ENCODE measurements at regions not wholly inside any gene's neighbourhood (a gene's known extent, or its start where the extent isn't known, plus 50 kb on each side); places are given as distances from the start of the nearest gene placed in this dataset.

DNA sequence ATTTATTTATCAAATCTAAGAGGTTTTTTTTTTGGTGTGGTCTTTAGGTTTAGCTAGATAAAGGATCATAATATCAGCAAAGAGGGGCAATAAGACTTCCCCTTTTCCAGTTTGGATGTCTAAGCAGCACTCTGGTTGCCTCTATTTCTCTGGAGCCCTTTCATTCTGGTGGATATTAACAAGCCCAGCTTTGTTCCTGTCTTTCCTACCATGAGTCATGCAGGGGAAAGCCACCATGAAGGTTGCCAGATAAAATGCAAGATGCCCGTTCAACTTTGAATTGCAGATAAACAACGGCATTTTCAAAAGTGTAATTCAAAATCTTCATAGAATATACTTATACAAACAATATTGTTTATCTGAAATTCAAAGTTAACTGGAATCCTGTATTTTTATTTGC is 143.6 kb downstream of the ADAMTS15 start:
- H3K9me3 ChIP-seq = no peaks in the 10 kb centered on the region
- H3K27me3 ChIP-seq = no peaks in the 10 kb centered on the region
- TF ChIP-seq POLR2A (IDR thresholded peaks at IDR 0.05) = no peak
- TF ChIP-seq, protein P1, sequence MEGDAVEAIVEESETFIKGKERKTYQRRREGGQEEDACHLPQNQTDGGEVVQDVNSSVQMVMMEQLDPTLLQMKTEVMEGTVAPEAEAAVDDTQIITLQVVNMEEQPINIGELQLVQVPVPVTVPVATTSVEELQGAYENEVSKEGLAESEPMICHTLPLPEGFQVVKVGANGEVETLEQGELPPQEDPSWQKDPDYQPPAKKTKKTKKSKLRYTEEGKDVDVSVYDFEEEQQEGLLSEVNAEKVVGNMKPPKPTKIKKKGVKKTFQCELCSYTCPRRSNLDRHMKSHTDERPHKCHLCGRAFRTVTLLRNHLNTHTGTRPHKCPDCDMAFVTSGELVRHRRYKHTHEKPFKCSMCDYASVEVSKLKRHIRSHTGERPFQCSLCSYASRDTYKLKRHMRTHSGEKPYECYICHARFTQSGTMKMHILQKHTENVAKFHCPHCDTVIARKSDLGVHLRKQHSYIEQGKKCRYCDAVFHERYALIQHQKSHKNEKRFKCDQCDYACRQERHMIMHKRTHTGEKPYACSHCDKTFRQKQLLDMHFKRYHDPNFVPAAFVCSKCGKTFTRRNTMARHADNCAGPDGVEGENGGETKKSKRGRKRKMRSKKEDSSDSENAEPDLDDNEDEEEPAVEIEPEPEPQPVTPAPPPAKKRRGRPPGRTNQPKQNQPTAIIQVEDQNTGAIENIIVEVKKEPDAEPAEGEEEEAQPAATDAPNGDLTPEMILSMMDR (IDR thresholded peaks at IDR 0.05) = no peak
- H3K27ac ChIP-seq = no peak overlapping the region
- no peak overlapping the region for H3K4me3 ChIP-seq
- no peak for DNase-seq
- 33 to 56% methylated on average over 2 of the region's 2 CpGs for WGBS, 2 donors
- no peaks in the 10 kb centered on the region for H3K36me3 ChIP-seq (ENCODE audit: low read depth, missing control alignments)
- H3K4me1 ChIP-seq = no peaks in the 10 kb centered on the region
- intact Hi-C loops (cut with DNase I; ENCODE audit: low total_unique reads) = no loop called here

DNA sequence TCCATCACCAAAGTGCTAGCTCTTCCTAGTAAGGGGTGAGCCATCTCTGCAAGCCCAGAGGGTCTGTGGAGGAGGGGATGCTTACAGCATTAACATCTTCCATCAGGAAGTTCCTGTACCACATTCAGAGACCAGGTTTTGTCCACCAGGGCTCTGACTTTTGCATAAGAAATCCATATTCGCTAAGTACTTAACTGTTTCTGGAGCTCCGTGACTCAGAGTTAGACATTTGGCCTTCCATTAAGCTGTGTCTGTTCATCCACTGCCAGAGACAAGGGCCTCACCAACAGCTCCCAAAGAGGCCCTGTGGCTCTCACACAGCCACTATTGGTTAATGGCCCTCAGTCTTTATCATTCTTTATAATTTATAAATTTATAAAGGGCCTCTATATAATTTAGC is 144.6 kb downstream of the ADAMTS15 start:
- TF ChIP-seq POLR2A (IDR thresholded peaks at IDR 0.05) = no peak
- TF ChIP-seq, protein P1 (IDR thresholded peaks at IDR 0.05) = no peak
- intact Hi-C loops (cut with DNase I; ENCODE audit: low total_unique reads) = no loop called here
- WGBS, 2 donors = 93 to 95% methylated on average over 2 of the region's 2 CpGs
- H3K36me3 ChIP-seq (ENCODE audit: low read depth, missing control alignments) = no peaks in the 10 kb centered on the region
- no peak for DNase-seq
- H3K4me3 ChIP-seq = no peak overlapping the region
- no peaks in the 10 kb centered on the region for H3K9me3 ChIP-seq
- no peaks in the 10 kb centered on the region for H3K4me1 ChIP-seq
- H3K27ac ChIP-seq = no peak overlapping the region
- H3K27me3 ChIP-seq = no peaks in the 10 kb centered on the region

DNA sequence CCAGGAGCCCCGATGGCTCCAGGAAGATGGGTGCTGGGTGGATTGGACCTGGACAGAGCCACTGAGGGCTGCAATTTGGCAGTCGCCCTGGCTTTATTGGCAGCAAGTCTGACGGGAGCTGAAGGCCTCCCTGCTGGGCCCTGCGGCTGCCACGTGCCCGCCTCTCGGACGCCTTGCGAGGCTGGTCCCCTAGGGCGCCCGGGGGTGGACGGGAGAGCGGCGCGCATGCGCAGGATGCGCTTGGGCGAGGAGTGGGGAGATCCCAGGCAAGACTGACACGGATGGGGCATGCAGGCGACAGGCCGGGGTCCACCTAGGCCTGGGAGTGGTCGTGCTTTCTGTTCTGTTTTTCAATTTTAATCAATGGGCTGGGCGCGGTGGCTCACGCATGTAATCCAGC is 150.0 kb downstream of the ADAMTS15 start:
- WGBS, 2 donors = 75 to 79% methylated on average over 25 of the region's 25 CpGs
- H3K36me3 ChIP-seq (ENCODE audit: low read depth, missing control alignments) = no peaks in the 10 kb centered on the region
- H3K9me3 ChIP-seq = no peaks in the 10 kb centered on the region
- peak; percentile 30 for DNase-seq
- H3K27me3 ChIP-seq = no peaks in the 10 kb centered on the region
- no peak overlapping the region for H3K27ac ChIP-seq
- no peak for TF ChIP-seq POLR2A (IDR thresholded peaks at IDR 0.05)
- TF ChIP-seq, protein P1 (IDR thresholded peaks at IDR 0.05) = no peak
- H3K4me1 ChIP-seq = peaks cover 5% of the 10 kb centered on the region
- peak overlapping the region in 1 of 2 donors; percentile 4 for H3K4me3 ChIP-seq
- intact Hi-C loops (cut with DNase I; ENCODE audit: low total_unique reads) = no loop called here

DNA sequence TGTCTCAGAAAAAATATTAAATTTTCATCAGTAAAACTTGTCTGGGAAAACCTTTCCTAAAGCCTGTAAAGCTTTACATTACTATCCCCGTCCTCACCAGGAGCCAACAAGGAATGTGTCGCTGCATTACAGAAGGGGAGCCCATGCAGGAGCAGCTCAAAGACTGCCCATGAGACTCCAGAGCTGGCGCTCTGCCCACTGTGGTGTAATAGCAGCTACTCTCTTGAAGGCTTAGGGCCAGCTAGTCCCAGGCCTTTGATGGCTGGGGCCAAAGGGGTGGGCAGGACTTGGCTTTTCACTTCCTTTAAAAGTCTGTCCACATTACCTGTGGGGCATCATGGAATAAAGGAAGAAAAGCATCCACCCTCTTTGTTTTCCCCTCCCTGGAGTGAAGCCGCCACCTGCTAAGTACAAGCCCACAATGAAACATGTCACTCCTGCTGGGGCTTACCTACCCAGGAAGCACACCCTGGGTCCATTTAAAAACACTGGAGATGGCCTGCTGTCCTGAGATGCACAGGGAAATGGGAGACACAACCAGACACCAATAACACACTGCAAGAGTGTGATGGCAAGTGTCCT is 150.7 kb downstream of the ADAMTS15 start:
- 78 to 91% methylated on average over 4 of the region's 4 CpGs for WGBS, 2 donors
- Histone ChIP-seq H3K4me1 (peaks cover 5% of the 10 kb centered on the region), H3K9me3 (no peaks in the 10 kb centered on the region), H3K4me3 (no peak overlapping the region), H3K36me3 (ENCODE audit: low read depth, missing control alignments) (no peaks in the 10 kb centered on the region), H3K27me3 (no peaks in the 10 kb centered on the region), H3K27ac (no peak overlapping the region)
- DNase-seq = peak; percentile 43
- intact Hi-C loops (cut with DNase I; ENCODE audit: low total_unique reads) = no loop called here
- TF ChIP-seq, protein P1 (IDR thresholded peaks at IDR 0.05) = no peak
- no peak for TF ChIP-seq POLR2A (IDR thresholded peaks at IDR 0.05)

DNA sequence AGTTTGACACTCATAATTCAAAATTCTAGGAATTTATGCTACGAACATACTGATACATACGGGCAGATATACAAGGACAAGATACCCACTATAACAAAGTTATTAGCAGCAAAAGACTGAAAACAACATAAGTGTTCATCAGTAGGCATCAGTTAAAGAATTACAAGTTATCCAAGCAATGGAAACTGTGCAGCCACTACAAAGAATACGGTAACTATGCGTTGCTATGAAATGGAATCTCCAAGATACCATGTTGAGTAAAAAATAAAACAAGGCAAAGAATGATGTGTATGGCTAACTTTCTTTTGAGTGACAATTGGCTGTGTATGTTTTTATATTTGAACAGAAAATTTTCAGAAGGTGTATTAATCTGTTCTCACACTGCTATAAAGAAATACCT is 151.7 kb downstream of the ADAMTS15 start:
- Histone ChIP-seq H3K4me3 (no peak overlapping the region), H3K27ac (no peak overlapping the region), H3K9me3 (no peaks in the 10 kb centered on the region), H3K36me3 (ENCODE audit: low read depth, missing control alignments) (no peaks in the 10 kb centered on the region), H3K4me1 (peaks cover 5% of the 10 kb centered on the region), H3K27me3 (no peaks in the 10 kb centered on the region)
- DNase-seq = no peak
- WGBS, 2 donors = 70 to 78% methylated on average over 4 of the region's 4 CpGs
- TF ChIP-seq, protein P1 (IDR thresholded peaks at IDR 0.05) = no peak
- TF ChIP-seq POLR2A (IDR thresholded peaks at IDR 0.05) = no peak
- intact Hi-C loops (cut with DNase I; ENCODE audit: low total_unique reads) = loop anchor here (10.0 kb wide), 1 partner anchor 75 kb away; no protein-coding TSS in a partner anchor
